ENCODE measurements at regions not wholly inside any gene's neighbourhood (a gene's known extent, or its start where the extent isn't known, plus 50 kb on each side); places are given as distances from the start of the nearest gene placed in this dataset.

DNA sequence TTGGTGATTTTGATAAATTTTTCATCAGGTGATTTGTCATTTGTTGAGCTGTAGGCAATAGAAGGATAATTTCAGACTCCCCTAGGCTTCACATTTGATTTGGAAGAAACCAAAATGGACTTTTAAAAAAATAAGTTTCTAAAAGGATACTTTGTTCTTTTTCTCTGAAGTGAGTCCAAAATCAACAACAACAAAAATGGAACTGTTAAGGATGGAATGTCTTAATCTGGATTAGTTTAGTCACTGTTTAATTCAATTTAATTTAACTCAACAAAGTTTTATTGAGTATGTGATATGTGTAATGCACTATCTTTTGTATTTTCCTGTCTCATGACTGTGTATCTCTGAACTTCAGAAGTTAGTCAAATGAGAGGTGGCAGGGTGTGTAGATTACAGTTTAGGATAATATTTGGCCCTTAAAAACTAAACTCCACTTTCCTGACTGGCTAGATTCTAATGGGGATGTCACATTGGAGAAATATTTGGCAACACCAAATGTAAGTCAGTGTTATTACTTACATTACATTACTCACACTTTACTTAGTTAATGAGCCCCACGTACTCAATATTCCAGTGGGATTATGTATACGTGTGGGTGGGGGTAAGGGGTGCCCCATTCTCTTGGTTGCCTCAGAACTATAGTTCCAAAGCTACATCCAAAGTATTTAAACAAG is 209.7 kb downstream of the BCAT1 start:
- no peak for TF ChIP-seq POLR2A (IDR thresholded peaks at IDR 0.05)
- TF ChIP-seq, protein P1, sequence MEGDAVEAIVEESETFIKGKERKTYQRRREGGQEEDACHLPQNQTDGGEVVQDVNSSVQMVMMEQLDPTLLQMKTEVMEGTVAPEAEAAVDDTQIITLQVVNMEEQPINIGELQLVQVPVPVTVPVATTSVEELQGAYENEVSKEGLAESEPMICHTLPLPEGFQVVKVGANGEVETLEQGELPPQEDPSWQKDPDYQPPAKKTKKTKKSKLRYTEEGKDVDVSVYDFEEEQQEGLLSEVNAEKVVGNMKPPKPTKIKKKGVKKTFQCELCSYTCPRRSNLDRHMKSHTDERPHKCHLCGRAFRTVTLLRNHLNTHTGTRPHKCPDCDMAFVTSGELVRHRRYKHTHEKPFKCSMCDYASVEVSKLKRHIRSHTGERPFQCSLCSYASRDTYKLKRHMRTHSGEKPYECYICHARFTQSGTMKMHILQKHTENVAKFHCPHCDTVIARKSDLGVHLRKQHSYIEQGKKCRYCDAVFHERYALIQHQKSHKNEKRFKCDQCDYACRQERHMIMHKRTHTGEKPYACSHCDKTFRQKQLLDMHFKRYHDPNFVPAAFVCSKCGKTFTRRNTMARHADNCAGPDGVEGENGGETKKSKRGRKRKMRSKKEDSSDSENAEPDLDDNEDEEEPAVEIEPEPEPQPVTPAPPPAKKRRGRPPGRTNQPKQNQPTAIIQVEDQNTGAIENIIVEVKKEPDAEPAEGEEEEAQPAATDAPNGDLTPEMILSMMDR (IDR thresholded peaks at IDR 0.05) = no peak

Measured in breast epithelium (tissue), 3 donors.